ENCODE measurements at regions not wholly inside any gene's neighbourhood (a gene's known extent, or its start where the extent isn't known, plus 50 kb on each side); places are given as distances from the start of the nearest gene placed in this dataset.

DNA sequence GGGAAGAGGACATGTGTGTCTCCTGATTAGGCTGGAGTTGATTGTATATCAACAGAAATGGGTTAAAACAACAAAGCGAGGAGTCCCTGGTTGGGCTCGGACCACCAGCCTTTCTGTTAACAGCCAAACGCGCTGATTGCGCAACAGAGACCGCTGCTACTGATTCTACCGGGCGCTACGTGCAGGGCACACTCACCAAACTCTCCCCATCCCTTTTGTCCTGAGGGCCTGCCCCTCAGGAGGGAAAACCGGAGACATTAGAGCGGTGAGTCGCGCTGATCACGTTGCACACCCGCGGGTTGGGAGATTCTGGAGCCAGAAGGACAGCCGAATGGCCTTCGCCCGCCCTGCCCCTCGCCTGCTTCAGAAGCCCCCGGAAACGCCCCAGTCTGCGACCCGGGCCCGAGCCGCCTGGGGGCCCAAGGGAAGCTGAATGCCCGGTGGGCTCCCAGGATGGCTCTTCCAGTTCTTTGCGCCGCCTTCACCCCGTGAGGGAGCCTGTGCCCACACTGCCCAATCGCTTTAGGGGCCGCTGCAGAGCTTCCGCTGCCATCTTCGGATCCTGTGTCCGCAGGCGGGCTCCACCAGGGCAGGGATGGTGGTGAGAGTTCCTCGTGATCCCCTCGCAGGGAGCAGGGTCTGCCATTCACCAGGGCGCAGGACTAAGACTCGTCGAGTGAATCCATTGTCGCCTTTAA is 165.4 kb upstream of the NBPF11 start:
- TF ChIP-seq POLR2AphosphoS5 (IDR thresholded peaks at IDR 0.05): no peak
- TF ChIP-seq, protein P1, sequence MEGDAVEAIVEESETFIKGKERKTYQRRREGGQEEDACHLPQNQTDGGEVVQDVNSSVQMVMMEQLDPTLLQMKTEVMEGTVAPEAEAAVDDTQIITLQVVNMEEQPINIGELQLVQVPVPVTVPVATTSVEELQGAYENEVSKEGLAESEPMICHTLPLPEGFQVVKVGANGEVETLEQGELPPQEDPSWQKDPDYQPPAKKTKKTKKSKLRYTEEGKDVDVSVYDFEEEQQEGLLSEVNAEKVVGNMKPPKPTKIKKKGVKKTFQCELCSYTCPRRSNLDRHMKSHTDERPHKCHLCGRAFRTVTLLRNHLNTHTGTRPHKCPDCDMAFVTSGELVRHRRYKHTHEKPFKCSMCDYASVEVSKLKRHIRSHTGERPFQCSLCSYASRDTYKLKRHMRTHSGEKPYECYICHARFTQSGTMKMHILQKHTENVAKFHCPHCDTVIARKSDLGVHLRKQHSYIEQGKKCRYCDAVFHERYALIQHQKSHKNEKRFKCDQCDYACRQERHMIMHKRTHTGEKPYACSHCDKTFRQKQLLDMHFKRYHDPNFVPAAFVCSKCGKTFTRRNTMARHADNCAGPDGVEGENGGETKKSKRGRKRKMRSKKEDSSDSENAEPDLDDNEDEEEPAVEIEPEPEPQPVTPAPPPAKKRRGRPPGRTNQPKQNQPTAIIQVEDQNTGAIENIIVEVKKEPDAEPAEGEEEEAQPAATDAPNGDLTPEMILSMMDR (IDR thresholded peaks at IDR 0.05): no peak

Data from esophagus muscularis mucosa (tissue), 3 donors.